Colonic mucosa (tissue), 4 donors: ENCODE measurements at regions not wholly inside any gene's neighbourhood (a gene's known extent, or its start where the extent isn't known, plus 50 kb on each side); places are given as distances from the start of the nearest gene placed in this dataset.

Experiments used
- DNase-seq: peaks from one replicate; pipeline ENCODE4 v3.0.0-alpha.2; 2020
- H3K27ac ChIP-seq: fragments of 200-600 bp; one replicate; pipeline ENCODE4 v1.8.0; 2021
- H3K27me3 ChIP-seq: fragments of 200-600 bp; one replicate; pipeline ENCODE4 v1.8.0; 2021
- H3K36me3 ChIP-seq: fragments of 200-600 bp; one replicate; pipeline ENCODE4 v1.8.0; 2021
- H3K4me1 ChIP-seq: fragments of 200-600 bp; one replicate; pipeline ENCODE4 v1.8.0; 2021; ENCODE audit warnings: mild to moderate bottlenecking
- H3K4me3 ChIP-seq: fragments of 200-600 bp; one replicate; pipeline ENCODE4 v1.8.0; 2021
- H3K9ac ChIP-seq, 2 donors: one replicate each; pipeline ENCODE4 v1.7.0; 2013; ENCODE audit warnings: control low read depth in 2 of 2, low read depth in 2 of 2, low read length in 2 of 2
- H3K9me3 ChIP-seq: fragments of 200-600 bp; one replicate; pipeline ENCODE4 v1.8.0; 2021
- intact Hi-C: fragments of 100-400 bp; cut with DNase I; formaldehyde crosslinking; loops from one replicate; pipeline ENCODE4 v1.14.1; 2022
- TF ChIP-seq, protein P1 (sequence below): fragments of 200-600 bp; IDR thresholded peaks from one replicate; pipeline ENCODE4 v1.8.0; 2022; ENCODE audit warnings: antibody characterized with exemption, mild to moderate bottlenecking
- donor health status: healthy.
- donor health status: DM: no; HTN: no; CAD: no.
- donor health status: DM: no; HTN: no; CAD: no.

GRCh38 chr16:88312732-88313131 is 70.0 kb upstream of the ZNF469 start:
- DNase-seq = no peak
- Histone ChIP-seq H3K9me3 (no peaks in the 10 kb centered on the region), H3K36me3 (no peaks in the 10 kb centered on the region), H3K27ac (no peak overlapping the region), H3K27me3 (no peaks in the 10 kb centered on the region), H3K4me1 (no peaks in the 10 kb centered on the region), H3K9ac (no peak overlapping the region), H3K4me3 (no peak overlapping the region)
- intact Hi-C loops = no loop called here
- TF ChIP-seq, protein P1, sequence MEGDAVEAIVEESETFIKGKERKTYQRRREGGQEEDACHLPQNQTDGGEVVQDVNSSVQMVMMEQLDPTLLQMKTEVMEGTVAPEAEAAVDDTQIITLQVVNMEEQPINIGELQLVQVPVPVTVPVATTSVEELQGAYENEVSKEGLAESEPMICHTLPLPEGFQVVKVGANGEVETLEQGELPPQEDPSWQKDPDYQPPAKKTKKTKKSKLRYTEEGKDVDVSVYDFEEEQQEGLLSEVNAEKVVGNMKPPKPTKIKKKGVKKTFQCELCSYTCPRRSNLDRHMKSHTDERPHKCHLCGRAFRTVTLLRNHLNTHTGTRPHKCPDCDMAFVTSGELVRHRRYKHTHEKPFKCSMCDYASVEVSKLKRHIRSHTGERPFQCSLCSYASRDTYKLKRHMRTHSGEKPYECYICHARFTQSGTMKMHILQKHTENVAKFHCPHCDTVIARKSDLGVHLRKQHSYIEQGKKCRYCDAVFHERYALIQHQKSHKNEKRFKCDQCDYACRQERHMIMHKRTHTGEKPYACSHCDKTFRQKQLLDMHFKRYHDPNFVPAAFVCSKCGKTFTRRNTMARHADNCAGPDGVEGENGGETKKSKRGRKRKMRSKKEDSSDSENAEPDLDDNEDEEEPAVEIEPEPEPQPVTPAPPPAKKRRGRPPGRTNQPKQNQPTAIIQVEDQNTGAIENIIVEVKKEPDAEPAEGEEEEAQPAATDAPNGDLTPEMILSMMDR = no peak

DNA sequence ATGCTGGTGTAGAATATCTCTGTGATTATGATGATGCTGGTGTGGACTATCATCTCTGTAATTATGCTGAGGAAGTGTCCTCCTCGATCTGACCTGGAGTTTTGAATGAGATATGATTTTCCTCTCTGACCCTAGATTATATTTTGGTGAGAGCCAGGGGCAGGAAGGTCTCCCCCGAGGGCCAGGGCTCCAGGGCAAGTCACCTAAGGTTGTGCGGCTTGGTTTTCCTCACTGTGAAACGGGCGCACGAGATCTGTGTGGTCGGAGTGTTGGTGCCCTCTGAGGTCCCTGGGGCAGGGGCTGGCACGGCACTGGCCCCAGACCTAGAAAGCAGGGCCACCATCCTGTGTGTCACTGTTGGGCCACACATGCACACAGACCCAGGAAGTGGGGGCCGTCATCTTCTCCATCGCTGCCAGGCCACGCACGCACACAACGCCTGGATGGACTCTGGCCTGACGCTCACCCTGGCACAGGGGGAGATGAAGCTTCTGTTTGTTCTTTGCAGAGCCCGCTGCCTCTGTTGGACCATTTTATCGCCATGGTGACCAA is 67.7 kb upstream of the ZNF469 start:
- no peaks in the 10 kb centered on the region for H3K9me3 ChIP-seq
- TF ChIP-seq, protein P1 = no peak
- no peak overlapping the region for H3K4me3 ChIP-seq
- no peaks in the 10 kb centered on the region for H3K36me3 ChIP-seq
- no peak for DNase-seq
- intact Hi-C loops = no loop called here
- no peaks in the 10 kb centered on the region for H3K4me1 ChIP-seq
- no peak overlapping the region for H3K9ac ChIP-seq
- H3K27me3 ChIP-seq = no peaks in the 10 kb centered on the region
- no peak overlapping the region for H3K27ac ChIP-seq

DNA sequence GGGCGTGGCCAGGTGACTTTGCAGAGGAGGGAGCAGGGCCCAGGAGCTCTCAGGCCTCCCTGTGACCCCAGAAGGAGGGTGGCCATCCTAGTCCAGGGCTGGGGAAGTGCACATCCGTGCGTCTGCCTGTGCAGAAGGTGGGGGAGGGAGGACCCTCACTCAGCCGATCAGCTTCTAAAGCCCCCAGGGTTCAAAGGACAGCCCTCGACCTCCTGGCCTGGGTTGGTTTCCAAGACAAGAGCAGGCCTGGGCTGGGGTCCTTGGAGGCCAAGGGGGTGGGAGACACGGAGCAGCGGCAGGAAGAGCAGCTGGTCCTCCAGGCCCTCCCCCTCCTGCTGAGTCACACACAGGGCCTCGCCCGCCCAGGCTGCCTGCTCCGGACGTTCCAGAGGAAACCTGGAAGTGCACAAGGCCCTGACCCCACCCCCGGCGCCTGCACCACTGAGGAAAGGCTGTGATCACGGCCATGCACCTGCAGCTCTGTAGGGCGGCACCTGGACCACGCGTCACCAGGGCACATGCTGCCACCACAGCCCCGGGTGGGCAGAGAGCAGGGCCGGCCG is 67.1 kb upstream of the ZNF469 start:
- intact Hi-C loops = no loop called here
- H3K9me3 ChIP-seq = no peaks in the 10 kb centered on the region
- no peak overlapping the region for H3K27ac ChIP-seq
- no peaks in the 10 kb centered on the region for H3K4me1 ChIP-seq
- no peaks in the 10 kb centered on the region for H3K27me3 ChIP-seq
- TF ChIP-seq, protein P1 = no peak
- no peak overlapping the region for H3K4me3 ChIP-seq
- no peak for DNase-seq
- no peaks in the 10 kb centered on the region for H3K36me3 ChIP-seq
- H3K9ac ChIP-seq = no peak overlapping the region

DNA sequence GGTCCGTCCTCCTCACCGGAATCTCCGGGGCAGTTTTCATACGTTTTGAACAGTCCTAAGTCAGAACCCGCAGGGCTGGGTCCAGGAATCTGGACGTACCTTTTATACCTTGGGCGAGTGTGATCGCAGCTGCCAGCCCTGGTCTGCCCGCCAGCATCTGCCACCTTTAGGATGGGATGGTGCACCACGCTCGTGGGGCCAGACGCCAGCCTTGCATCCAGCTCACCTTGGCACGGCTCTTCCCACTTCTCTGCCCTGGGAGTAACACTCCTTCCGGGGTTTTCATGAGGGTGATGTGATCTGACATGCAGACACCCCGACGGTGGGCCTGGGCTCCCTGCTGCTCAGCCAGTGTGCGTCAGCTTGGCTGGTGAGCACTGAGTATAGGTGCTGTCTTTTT is 66.6 kb upstream of the ZNF469 start:
- Histone ChIP-seq H3K9me3 (no peaks in the 10 kb centered on the region), H3K27me3 (no peaks in the 10 kb centered on the region), H3K4me1 (no peaks in the 10 kb centered on the region), H3K4me3 (no peak overlapping the region), H3K27ac (no peak overlapping the region), H3K9ac (no peak overlapping the region), H3K36me3 (no peaks in the 10 kb centered on the region)
- TF ChIP-seq, protein P1 = no peak
- no peak for DNase-seq
- intact Hi-C loops = no loop called here

- no peak overlapping the region for H3K27ac ChIP-seq
- H3K9ac ChIP-seq = no peak overlapping the region
- TF ChIP-seq, protein P1 = no peak
- no peaks in the 10 kb centered on the region for H3K9me3 ChIP-seq
- no peaks in the 10 kb centered on the region for H3K4me1 ChIP-seq
- intact Hi-C loops = no loop called here
- H3K36me3 ChIP-seq = no peaks in the 10 kb centered on the region
- no peaks in the 10 kb centered on the region for H3K27me3 ChIP-seq
- no peak overlapping the region for H3K4me3 ChIP-seq
- DNase-seq = no peak
Observed at GRCh38 chr16:88316941-88317612, 65.7 kb upstream of the ZNF469 start.
